ENCODE measurements at regions not wholly inside any gene's neighbourhood (a gene's known extent, or its start where the extent isn't known, plus 50 kb on each side); places are given as distances from the start of the nearest gene placed in this dataset.

- TF ChIP-seq CTCF (IDR thresholded peaks at IDR 0.05), result no peak
- TF ChIP-seq REST (IDR thresholded peaks at IDR 0.05; ENCODE audit: low read depth, low read length), result no peak
- TF ChIP-seq EZH2phosphoT487 (IDR thresholded peaks at IDR 0.05; ENCODE audit: borderline replicate concordance, low read depth), result no peak
- no peak for TF ChIP-seq RCOR1 (IDR thresholded peaks at IDR 0.05; ENCODE audit: low read length)
- no peak for TF ChIP-seq MAX (IDR thresholded peaks at IDR 0.05; ENCODE audit: low read depth)
- TF ChIP-seq EP300 (IDR thresholded peaks at IDR 0.05; ENCODE audit: borderline replicate concordance in 1 of 2, low read depth in 1 of 2, low read length in 1 of 2), result no peak
- TF ChIP-seq TEAD4 (IDR thresholded peaks at IDR 0.05; ENCODE audit: borderline replicate concordance, insufficient read depth), result no peak
- no peak for TF ChIP-seq USF2 (IDR thresholded peaks at IDR 0.05; ENCODE audit: borderline replicate concordance, low read depth, low read length)
- no peak for TF ChIP-seq IRF3 (IDR thresholded peaks at IDR 0.05; ENCODE audit: low read depth, low read length)
- TF ChIP-seq ELF1 (IDR thresholded peaks at IDR 0.05), result no peak
- TF ChIP-seq SMC3 (IDR thresholded peaks at IDR 0.05; ENCODE audit: low read depth, low read length), result no peak
- TF ChIP-seq TAF1 (IDR thresholded peaks at IDR 0.05; ENCODE audit: borderline replicate concordance, low read depth, low read length), result no peak
- no peak for TF ChIP-seq SIN3A (IDR thresholded peaks at IDR 0.05; ENCODE audit: borderline replicate concordance, low read depth, low read length)
- no peak for TF ChIP-seq FOXJ3 (CRISPR knock-in tag; IDR thresholded peaks at IDR 0.05)
Measured at GRCh38 chr1:61579802-61580201, 145.1 kb downstream of the TM2D1 start.
